Chondrocyte (in vitro differentiated cells): ENCODE measurements at regions not wholly inside any gene's neighbourhood (a gene's known extent, or its start where the extent isn't known, plus 50 kb on each side); places are given as distances from the start of the nearest gene placed in this dataset.

Source experiments
- DNase-seq: peaks from one replicate; pipeline ENCODE4 v3.0.0; 2021; ENCODE audit warnings: mixed read lengths, low spot score
- H3K27ac Mint-ChIP-seq: one replicate; pipeline ENCODE4 v1.8.0; 2021; ENCODE audit warnings: mild to moderate bottlenecking, moderate library complexity, mixed read lengths; ENCODE audit not compliant: unreplicated experiment
- H3K27me3 Mint-ChIP-seq: 2 replicates; pipeline ENCODE4 v1.8.0; 2021; ENCODE audit warnings: low read depth, mixed read lengths
- H3K36me3 Mint-ChIP-seq: 2 replicates; pipeline ENCODE4 v1.8.0; 2021; ENCODE audit warnings: low read depth, mixed read lengths
- H3K4me1 Mint-ChIP-seq: 2 replicates; pipeline ENCODE4 v1.8.0; 2021; ENCODE audit warnings: low read depth, mild to moderate bottlenecking, mixed read lengths
- H3K4me3 Mint-ChIP-seq: one replicate; pipeline ENCODE4 v1.8.0; 2021; ENCODE audit warnings: mild to moderate bottlenecking, moderate library complexity, mixed read lengths; ENCODE audit not compliant: unreplicated experiment
- H3K9me3 Mint-ChIP-seq: 2 replicates; pipeline ENCODE4 v1.8.0; 2021; ENCODE audit warnings: low read depth, mixed read lengths
- TF ChIP-seq, protein P1 (sequence below): fragments of 200-600 bp; sonication (generic); IDR thresholded peaks from 2 replicates; pipeline ENCODE4 v1.5.0; 2021; ENCODE audit warnings: antibody characterized with exemption, mild to moderate bottlenecking, moderate library complexity

DNA sequence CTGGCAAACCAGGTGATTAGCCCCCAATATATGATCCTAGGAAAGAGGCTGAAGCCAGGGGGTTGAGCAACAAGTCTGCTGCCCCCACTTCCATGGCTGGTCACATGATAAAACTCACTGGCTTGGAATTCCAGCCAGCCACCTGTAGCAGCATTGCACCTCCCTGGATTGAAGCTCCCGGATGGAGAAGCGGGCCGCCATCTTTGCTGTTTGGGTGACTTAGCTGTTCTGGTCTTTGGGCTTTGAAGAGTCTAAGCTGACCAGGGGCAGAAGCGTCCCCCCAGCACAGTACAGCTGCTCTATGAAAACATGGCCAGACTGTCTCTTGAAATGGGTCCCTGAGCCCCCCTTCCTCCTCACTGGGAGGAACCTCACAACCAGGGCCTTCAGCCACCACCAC is 610.2 kb downstream of the ANXA1 start:
- Mint-ChIP-seq H3K36me3 (no peaks in the 10 kb centered on the region), H3K4me3 (no peak overlapping the region), H3K27ac (no peak overlapping the region), H3K4me1 (no peaks in the 10 kb centered on the region), H3K27me3 (peaks cover 7% of the 10 kb centered on the region), H3K9me3 (peaks cover 6% of the 10 kb centered on the region)
- TF ChIP-seq, protein P1, sequence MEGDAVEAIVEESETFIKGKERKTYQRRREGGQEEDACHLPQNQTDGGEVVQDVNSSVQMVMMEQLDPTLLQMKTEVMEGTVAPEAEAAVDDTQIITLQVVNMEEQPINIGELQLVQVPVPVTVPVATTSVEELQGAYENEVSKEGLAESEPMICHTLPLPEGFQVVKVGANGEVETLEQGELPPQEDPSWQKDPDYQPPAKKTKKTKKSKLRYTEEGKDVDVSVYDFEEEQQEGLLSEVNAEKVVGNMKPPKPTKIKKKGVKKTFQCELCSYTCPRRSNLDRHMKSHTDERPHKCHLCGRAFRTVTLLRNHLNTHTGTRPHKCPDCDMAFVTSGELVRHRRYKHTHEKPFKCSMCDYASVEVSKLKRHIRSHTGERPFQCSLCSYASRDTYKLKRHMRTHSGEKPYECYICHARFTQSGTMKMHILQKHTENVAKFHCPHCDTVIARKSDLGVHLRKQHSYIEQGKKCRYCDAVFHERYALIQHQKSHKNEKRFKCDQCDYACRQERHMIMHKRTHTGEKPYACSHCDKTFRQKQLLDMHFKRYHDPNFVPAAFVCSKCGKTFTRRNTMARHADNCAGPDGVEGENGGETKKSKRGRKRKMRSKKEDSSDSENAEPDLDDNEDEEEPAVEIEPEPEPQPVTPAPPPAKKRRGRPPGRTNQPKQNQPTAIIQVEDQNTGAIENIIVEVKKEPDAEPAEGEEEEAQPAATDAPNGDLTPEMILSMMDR = no peak
- DNase-seq = peak; percentile 64

DNA sequence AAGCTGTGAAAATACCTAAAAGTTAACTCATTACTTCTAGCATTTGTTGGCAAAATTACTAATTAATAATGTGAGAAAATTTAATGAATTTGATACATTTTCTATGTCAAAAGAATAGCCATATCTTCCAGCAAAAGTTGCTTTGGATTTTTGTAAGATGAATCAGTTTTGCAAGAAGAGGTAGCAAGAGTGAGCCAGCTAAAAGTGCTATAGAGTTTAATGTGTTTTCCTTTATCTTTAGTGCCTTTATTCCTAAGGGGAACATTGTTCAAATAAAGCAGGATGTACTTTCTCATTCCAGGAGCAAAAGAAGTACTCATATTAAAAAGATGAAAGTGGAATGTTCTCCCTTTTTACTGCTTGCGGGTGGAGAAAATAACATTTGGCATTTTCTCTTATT is 622.2 kb downstream of the ANXA1 start:
- H3K27ac Mint-ChIP-seq = no peak overlapping the region
- DNase-seq = no peak
- TF ChIP-seq, protein P1 = no peak
- H3K27me3 Mint-ChIP-seq = peaks cover 5% of the 10 kb centered on the region
- no peaks in the 10 kb centered on the region for H3K36me3 Mint-ChIP-seq
- no peaks in the 10 kb centered on the region for H3K4me1 Mint-ChIP-seq
- H3K4me3 Mint-ChIP-seq = no peak overlapping the region
- H3K9me3 Mint-ChIP-seq = no peaks in the 10 kb centered on the region

DNA sequence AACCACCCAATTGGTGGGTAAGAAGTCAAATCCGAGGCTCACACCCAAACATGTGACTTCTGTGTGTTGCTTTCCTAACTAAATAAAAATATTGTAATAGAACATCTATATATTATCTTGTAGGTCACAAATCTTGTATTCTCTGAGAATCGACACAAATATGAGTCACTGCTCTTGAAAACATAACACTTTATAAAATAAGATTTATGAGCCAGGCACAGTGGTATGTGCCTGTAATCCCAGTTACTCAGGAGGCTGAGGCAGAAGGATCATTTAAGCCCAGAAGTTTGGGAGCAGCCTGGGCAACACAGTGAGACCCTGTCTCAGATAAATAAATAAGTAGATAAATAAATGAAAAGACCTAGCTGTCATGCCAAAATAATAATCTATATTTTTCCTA is 624.1 kb downstream of the ANXA1 start:
- no peaks in the 10 kb centered on the region for H3K4me1 Mint-ChIP-seq
- no peaks in the 10 kb centered on the region for H3K36me3 Mint-ChIP-seq
- no peak overlapping the region for H3K4me3 Mint-ChIP-seq
- peaks cover 3% of the 10 kb centered on the region for H3K27me3 Mint-ChIP-seq
- no peak for DNase-seq
- no peaks in the 10 kb centered on the region for H3K9me3 Mint-ChIP-seq
- H3K27ac Mint-ChIP-seq = no peak overlapping the region
- TF ChIP-seq, protein P1 = no peak

DNA sequence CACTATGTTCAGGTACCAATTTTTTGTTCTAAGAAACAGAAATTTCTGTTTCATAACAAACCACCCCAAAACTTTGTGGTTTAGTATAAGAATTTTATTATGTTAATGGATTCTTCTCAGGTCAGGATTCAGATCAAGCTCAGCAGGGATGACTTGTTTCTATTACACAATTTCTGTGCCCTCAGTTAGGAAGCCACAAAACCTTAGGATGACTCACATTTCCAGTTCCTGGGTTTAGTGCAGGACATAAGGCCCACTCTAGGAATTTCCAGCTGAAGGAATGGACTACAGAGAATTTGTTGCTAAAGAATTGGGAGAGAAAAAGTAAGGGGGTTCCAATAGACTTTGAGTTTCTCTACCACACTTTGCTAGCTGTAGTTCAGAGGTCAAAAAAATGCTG is 629.3 kb downstream of the ANXA1 start:
- no peak for DNase-seq
- no peak overlapping the region for H3K27ac Mint-ChIP-seq
- H3K27me3 Mint-ChIP-seq = peaks cover 3% of the 10 kb centered on the region
- TF ChIP-seq, protein P1 = no peak
- H3K4me1 Mint-ChIP-seq = no peaks in the 10 kb centered on the region
- peaks cover 10% of the 10 kb centered on the region for H3K9me3 Mint-ChIP-seq
- no peaks in the 10 kb centered on the region for H3K36me3 Mint-ChIP-seq
- no peak overlapping the region for H3K4me3 Mint-ChIP-seq

DNA sequence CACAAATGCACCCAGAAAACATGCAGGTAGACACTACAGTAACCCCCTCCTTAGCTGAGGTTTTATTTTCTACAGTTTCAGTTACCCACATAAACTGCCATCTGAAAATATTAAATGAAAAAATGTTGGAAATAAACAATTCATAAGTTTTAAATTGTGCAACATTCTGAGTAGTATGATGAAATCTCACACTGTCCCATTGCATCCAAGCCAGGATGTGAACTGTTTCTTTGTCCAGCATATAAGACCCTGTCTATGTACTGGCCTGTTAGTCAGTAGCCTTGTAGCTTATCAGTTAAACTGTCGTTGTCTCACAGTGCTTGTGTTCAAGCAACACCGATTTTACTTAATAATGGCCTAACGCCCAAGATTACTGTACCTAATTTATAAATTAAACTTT is 630.5 kb downstream of the ANXA1 start:
- no peak overlapping the region for H3K4me3 Mint-ChIP-seq
- no peak overlapping the region for H3K27ac Mint-ChIP-seq
- peaks cover 17% of the 10 kb centered on the region for H3K9me3 Mint-ChIP-seq
- no peak for DNase-seq
- H3K27me3 Mint-ChIP-seq = peaks cover 3% of the 10 kb centered on the region
- TF ChIP-seq, protein P1 = no peak
- no peaks in the 10 kb centered on the region for H3K36me3 Mint-ChIP-seq
- H3K4me1 Mint-ChIP-seq = no peaks in the 10 kb centered on the region
